Adipocyte (in vitro differentiated cells): ENCODE measurements at regions not wholly inside any gene's neighbourhood (a gene's known extent, or its start where the extent isn't known, plus 50 kb on each side); places are given as distances from the start of the nearest gene placed in this dataset.

Source experiments
- DNase-seq: peaks from one replicate; pipeline ENCODE4 v3.0.0-alpha.2; 2015; ENCODE audit warnings: low read depth
- H3K27me3 ChIP-seq: replicated peaks from 2 replicates; pipeline ENCODE4 v1.7.0; 2013; ENCODE audit warnings: mild to moderate bottlenecking, low read length, moderate library complexity; ENCODE audit not compliant: control insufficient read depth, insufficient read depth
- H3K36me3 ChIP-seq: 2 replicates; pipeline ENCODE4 v1.7.0; 2013; ENCODE audit warnings: low read length, mild to moderate bottlenecking, moderate library complexity; ENCODE audit not compliant: control insufficient read depth, insufficient read depth, severe bottlenecking
- H3K4me1 ChIP-seq: 2 replicates; pipeline ENCODE4 v1.7.0; 2013; ENCODE audit warnings: mild to moderate bottlenecking, low read length, moderate library complexity; ENCODE audit not compliant: control insufficient read depth, insufficient read depth
- H3K4me3 ChIP-seq: 2 replicates; pipeline ENCODE4 v1.7.0; 2013; ENCODE audit warnings: mild to moderate bottlenecking, low read length, moderate library complexity
- H3K9ac ChIP-seq: 2 replicates; pipeline ENCODE4 v1.7.0; 2013; ENCODE audit warnings: mild to moderate bottlenecking, low read length, moderate library complexity
- H3K9me3 ChIP-seq: 2 replicates; pipeline ENCODE4 v1.7.0; 2013; ENCODE audit warnings: mild to moderate bottlenecking, low read length, moderate library complexity; ENCODE audit not compliant: control insufficient read depth

GRCh38 chr5:153088538-153088937 is 401.9 kb upstream of the GRIA1 start:
- Histone ChIP-seq H3K27me3 (no peaks in the 10 kb centered on the region), H3K4me3 (no peak overlapping the region), H3K36me3 (no peaks in the 10 kb centered on the region), H3K4me1 (no peaks in the 10 kb centered on the region), H3K9ac (no peak overlapping the region), H3K9me3 (no peaks in the 10 kb centered on the region)
- DNase-seq = no peak

- no peak overlapping the region for H3K4me3 ChIP-seq
- H3K9me3 ChIP-seq = no peaks in the 10 kb centered on the region
- H3K27me3 ChIP-seq = no peaks in the 10 kb centered on the region
- no peak for DNase-seq
- no peaks in the 10 kb centered on the region for H3K36me3 ChIP-seq
- H3K4me1 ChIP-seq = no peaks in the 10 kb centered on the region
- no peak overlapping the region for H3K9ac ChIP-seq
Measured at GRCh38 chr5:153094333-153094732, 396.1 kb upstream of the GRIA1 start.

GRCh38 chr5:153096381-153096780 is 394.1 kb upstream of the GRIA1 start:
- Histone ChIP-seq H3K9me3 (no peaks in the 10 kb centered on the region), H3K36me3 (no peaks in the 10 kb centered on the region), H3K9ac (no peak overlapping the region), H3K4me1 (no peaks in the 10 kb centered on the region), H3K27me3 (no peaks in the 10 kb centered on the region), H3K4me3 (no peak overlapping the region)
- no peak for DNase-seq

GRCh38 chr5:153099328-153099727 is 391.1 kb upstream of the GRIA1 start:
- Histone ChIP-seq H3K4me1 (no peaks in the 10 kb centered on the region), H3K9me3 (no peaks in the 10 kb centered on the region), H3K27me3 (no peaks in the 10 kb centered on the region), H3K36me3 (no peaks in the 10 kb centered on the region), H3K4me3 (no peak overlapping the region), H3K9ac (no peak overlapping the region)
- no peak for DNase-seq

- Histone ChIP-seq H3K27me3 (no peaks in the 10 kb centered on the region), H3K4me3 (no peak overlapping the region), H3K9ac (no peak overlapping the region), H3K4me1 (no peaks in the 10 kb centered on the region), H3K36me3 (no peaks in the 10 kb centered on the region), H3K9me3 (no peaks in the 10 kb centered on the region)
- DNase-seq = no peak
Measured at GRCh38 chr5:153101235-153102180, 389.0 kb upstream of the GRIA1 start.

GRCh38 chr5:153116916-153117315 is 373.6 kb upstream of the GRIA1 start:
- no peak overlapping the region for H3K4me3 ChIP-seq
- DNase-seq = no peak
- no peak overlapping the region for H3K9ac ChIP-seq
- no peaks in the 10 kb centered on the region for H3K27me3 ChIP-seq
- no peaks in the 10 kb centered on the region for H3K4me1 ChIP-seq
- H3K36me3 ChIP-seq = no peaks in the 10 kb centered on the region
- no peaks in the 10 kb centered on the region for H3K9me3 ChIP-seq

GRCh38 chr5:153118018-153118417 is 372.5 kb upstream of the GRIA1 start:
- no peaks in the 10 kb centered on the region for H3K4me1 ChIP-seq
- no peaks in the 10 kb centered on the region for H3K27me3 ChIP-seq
- DNase-seq = no peak
- H3K9me3 ChIP-seq = no peaks in the 10 kb centered on the region
- no peak overlapping the region for H3K4me3 ChIP-seq
- H3K9ac ChIP-seq = no peak overlapping the region
- H3K36me3 ChIP-seq = no peaks in the 10 kb centered on the region

GRCh38 chr5:153122403-153122802 is 368.1 kb upstream of the GRIA1 start:
- Histone ChIP-seq H3K4me1 (no peaks in the 10 kb centered on the region), H3K36me3 (no peaks in the 10 kb centered on the region), H3K9ac (no peak overlapping the region), H3K27me3 (no peaks in the 10 kb centered on the region), H3K4me3 (no peak overlapping the region), H3K9me3 (no peaks in the 10 kb centered on the region)
- no peak for DNase-seq

- Histone ChIP-seq H3K27me3 (no peaks in the 10 kb centered on the region), H3K9me3 (no peaks in the 10 kb centered on the region), H3K4me3 (no peak overlapping the region), H3K4me1 (no peaks in the 10 kb centered on the region), H3K36me3 (no peaks in the 10 kb centered on the region), H3K9ac (no peak overlapping the region)
- DNase-seq = no peak
Measured at GRCh38 chr5:153130296-153130695, 360.2 kb upstream of the GRIA1 start.

GRCh38 chr5:153135411-153135810 is 355.1 kb upstream of the GRIA1 start:
- no peak overlapping the region for H3K9ac ChIP-seq
- H3K27me3 ChIP-seq = no peaks in the 10 kb centered on the region
- no peaks in the 10 kb centered on the region for H3K36me3 ChIP-seq
- H3K4me1 ChIP-seq = no peaks in the 10 kb centered on the region
- no peak overlapping the region for H3K4me3 ChIP-seq
- H3K9me3 ChIP-seq = no peaks in the 10 kb centered on the region
- no peak for DNase-seq

- Histone ChIP-seq H3K27me3 (no peaks in the 10 kb centered on the region), H3K9me3 (no peaks in the 10 kb centered on the region), H3K36me3 (no peaks in the 10 kb centered on the region), H3K9ac (no peak overlapping the region), H3K4me1 (no peaks in the 10 kb centered on the region), H3K4me3 (no peak overlapping the region)
- no peak for DNase-seq
Measured at GRCh38 chr5:153136910-153137614, 353.4 kb upstream of the GRIA1 start.
